ENCODE measurements at regions not wholly inside any gene's neighbourhood (a gene's known extent, or its start where the extent isn't known, plus 50 kb on each side); places are given as distances from the start of the nearest gene placed in this dataset.
"Not testable (repeated sequence)": the region's sequence is repeated elsewhere in the genome, so short reads cannot be mapped to it uniquely, and the experiment has no call there.

DNA sequence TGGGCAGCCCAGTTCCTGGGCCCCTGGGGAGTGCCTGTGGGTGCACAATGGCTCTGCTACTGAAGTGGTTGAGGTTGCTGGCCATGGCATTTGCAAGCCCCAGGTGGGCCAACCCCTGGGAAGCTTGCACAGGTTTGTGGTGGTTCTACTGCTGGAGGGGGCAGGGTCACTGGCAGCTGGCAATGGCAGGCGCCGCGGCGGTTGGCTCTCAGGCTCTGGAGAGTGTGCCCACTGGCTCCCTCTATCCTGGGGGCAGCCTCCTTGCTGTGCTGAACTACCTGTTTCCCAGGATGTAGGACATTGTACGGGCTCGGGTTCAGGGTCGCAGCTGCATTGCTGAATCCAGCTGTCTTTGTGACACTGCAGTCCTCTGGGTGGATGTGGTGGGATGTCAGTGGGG lies 180.2 kb upstream of the HES1 start:
- no peak for DNase-seq (ENCODE audit: low read depth in 3 of 3)

- no peak for DNase-seq (ENCODE audit: low read depth in 3 of 3)
These were observed 176.1 kb upstream of the HES1 start for GRCh38 chr3:193959861-193960260.

- no peak for DNase-seq (ENCODE audit: low read depth in 3 of 3)
These were observed 175.3 kb upstream of the HES1 start for GRCh38 chr3:193960487-193961274.

- DNase-seq (ENCODE audit: low read depth in 3 of 3): no peak
These were observed 172.8 kb upstream of the HES1 start for GRCh38 chr3:193962986-193963685.

DNA sequence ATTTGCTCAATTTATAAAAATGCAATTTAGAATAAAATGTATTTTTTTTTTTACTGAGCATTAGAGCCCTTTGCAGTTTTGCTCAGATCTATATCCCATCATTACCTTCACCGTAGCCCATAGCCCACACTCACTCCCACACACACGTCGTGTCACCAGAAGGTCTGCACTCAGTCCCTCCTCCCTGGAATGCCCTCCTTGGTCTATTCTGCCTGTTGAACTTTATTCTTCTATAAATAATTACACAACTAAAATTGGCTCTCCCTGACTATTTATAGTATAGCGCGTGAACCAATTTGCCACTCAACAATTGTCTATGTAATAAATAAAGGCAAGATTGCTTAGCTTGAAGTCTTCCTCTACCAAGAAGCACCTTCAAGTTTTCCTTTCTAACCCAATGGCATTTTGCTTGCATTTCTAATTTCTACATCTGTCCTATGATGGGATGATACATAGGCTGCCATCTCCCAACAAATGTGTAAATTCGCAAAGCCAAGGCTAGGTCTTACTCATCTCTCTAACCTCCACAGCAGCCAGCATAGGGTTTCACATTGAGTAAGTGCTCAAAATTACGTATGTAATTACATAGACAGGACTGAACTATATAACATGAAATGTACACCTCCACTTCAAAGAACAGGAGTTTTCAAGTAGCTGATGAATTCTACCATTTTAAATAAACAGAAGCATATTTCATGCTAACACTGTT lies 172.0 kb upstream of the HES1 start:
- DNase-seq (ENCODE audit: low read depth in 3 of 3): no peak

GRCh38 chr3:193964517-193964880 lies 171.4 kb upstream of the HES1 start:
- DNase-seq (ENCODE audit: low read depth in 3 of 3): no peak

DNA sequence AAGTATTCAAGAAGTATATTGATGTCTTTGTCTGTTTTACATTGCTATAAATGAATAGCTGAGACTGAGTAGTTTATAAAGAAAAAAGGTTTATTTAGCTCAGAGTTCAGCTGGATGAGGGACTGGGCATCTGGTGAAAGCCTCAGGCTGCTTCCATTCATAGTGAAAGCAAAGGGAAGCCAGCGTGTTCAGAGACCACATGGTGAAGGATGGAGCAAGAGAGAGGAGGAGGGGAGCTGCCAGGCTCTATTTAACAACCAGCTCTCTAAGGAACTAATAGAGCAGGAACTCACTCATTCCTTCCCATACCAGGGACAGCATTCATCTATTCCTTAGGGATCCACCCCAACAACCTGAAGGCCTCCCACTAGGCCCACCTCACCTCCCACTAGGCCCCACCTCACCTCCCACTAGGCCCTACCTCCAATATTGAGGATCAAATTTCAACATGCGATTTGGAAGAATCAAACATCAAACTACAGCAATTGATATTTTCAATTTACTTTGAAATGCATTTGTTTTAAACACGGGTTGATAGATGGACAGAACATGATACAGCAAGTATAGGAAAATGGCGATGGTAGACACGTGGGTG lies 167.5 kb upstream of the HES1 start:
- DNase-seq (ENCODE audit: low read depth in 3 of 3): no peak

DNA sequence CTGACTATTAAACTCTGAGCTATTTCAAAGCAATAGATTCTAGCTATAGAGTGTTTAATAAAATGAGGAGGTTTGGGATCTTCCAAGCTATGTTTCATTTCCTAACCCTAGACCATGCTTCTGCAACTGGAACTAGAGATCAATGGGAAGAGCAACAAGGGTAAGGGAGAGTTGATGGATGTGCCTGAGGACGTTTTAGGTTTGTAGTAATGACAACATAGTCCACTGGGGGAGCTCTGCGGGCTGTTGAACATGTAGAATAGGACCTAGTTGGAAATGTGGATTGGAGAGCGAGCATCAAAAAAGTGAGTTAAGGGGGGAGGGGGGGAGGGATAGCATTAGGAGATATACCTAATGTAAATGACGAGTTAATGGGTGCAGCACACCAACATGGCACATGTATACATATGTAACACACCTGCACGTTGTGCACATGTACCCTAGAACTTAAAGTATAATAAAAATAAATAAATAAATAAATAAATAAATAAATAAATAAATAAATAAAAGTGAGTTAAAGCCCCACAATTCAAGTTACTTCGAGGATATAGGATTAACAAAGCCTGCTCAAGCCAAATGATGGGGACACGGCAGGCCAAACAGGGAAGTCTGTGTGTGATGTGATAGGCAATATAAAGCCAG lies 165.7 kb upstream of the HES1 start:
- DNase-seq (ENCODE audit: low read depth in 3 of 3): not testable (repeated sequence)

DNA sequence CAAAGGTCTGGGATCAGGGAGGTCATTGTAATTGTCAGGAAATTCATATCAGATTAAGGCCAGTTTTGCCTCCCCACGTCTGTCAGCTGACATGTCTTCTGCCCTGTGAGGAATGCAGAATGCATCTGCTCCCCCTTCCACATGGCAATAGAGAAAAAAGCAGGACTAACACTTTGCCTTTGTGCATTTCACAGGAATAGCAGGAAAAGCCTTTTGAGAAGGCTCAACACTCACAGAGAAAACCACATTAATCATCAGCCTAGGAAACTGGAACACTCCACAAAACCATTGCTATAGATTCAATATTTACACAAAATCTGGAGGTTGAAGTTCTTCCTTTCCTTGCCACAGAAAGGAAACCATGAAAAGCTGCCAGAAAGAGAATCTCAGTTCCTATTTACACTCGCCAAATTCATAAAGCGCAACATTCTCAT lies 165.2 kb upstream of the HES1 start:
- no peak for DNase-seq (ENCODE audit: low read depth in 3 of 3)

DNA sequence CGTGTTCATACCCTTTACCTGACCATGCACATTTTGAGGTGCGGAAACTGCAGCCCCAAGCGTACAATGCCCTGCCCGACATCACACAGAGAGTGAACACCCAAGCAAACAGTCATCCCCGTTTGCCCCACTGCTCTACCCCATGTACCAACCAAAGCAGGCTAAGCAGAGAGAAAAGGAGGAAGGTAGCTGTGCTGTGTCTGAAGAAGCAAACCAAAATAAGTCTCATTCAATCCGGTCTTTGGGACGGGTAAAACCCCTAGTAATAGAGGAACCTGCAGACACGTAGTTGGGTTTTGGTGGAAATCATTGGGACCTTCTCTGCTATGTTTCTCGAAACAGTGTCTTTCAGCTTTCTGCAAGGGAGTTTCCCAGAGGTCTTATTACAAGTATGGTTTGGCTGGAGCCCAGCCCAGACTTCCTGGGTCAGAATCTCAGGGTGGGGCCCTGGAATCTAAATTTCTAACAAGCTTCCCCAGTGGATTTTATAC lies 164.6 kb upstream of the HES1 start:
- no peak for DNase-seq (ENCODE audit: low read depth in 3 of 3)

DNA sequence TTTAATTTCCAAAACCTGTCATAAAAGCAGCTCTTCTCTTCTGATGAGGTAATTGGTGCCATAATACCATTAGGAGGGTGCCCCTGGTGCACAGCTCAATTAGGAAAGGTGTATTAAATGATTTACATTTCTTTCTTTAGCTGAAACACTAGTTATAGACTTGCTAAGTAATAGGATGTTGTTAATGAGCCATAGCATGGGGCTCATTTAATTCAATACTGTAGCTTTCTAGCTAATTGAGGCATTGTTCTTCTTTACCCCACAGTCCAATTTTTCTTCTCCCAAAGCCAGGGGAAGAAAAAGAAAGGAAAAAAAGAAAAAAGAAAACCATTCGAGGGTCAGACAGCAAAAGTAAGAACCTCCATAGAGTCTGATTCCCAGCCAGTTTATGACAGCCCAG lies 164.0 kb upstream of the HES1 start:
- no peak for DNase-seq (ENCODE audit: low read depth in 3 of 3)

- no peak for DNase-seq (ENCODE audit: low read depth in 3 of 3)
These were observed 163.1 kb upstream of the HES1 start for GRCh38 chr3:193972832-193973231.

DNA sequence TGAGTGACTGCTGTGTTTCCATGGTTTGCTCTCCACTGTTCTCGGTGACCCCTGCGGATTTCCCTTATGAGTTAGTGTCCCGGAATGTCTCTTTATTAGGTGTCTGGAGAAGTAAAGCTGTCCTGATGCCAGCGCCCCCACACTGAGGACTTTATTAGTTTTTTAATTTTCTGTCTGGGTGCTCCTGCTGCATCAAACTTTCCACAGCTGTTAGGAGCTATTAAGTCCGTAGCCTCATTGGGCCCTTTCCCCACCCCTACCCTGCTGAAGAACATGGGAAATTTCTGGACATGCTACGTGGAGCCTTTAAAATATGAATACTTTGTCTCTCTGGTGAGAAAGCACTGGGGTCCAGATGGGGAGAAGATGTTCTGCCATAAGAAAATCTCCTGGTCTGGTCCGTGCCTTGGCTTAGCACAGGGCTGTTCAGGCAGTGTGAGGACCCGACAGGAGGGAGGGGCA lies 161.7 kb upstream of the HES1 start:
- no peak for DNase-seq (ENCODE audit: low read depth in 3 of 3)

- no peak for DNase-seq (ENCODE audit: low read depth in 3 of 3)
These were observed 161.0 kb upstream of the HES1 start for GRCh38 chr3:193974671-193975535.

GRCh38 chr3:193977622-193978021 lies 158.3 kb upstream of the HES1 start:
- DNase-seq (ENCODE audit: low read depth in 3 of 3): no peak

DNA sequence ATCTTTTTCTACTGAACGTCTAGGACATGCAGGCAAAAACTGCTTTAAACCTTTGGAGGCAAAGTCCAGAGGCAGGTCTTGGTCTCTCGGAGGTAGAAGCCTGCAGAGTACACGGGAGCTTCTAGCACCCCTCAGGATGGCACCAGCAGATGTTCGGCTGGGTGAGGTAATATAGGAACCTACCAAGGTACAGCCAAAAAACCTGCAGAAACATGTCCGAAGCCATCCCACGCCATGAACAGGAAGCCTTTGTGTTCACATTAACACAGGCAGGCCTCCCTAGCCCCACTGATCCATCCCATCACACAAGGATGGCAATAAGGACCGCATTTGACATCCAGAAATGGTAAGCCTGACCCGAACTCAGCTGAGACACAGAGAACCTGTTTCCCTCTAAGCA lies 157.9 kb upstream of the HES1 start:
- no peak for DNase-seq (ENCODE audit: low read depth in 3 of 3)

- no peak for DNase-seq (ENCODE audit: low read depth in 3 of 3)
These were observed 157.5 kb upstream of the HES1 start for GRCh38 chr3:193978486-193978885.

- no peak for DNase-seq (ENCODE audit: low read depth in 3 of 3)
These were observed 155.6 kb upstream of the HES1 start for GRCh38 chr3:193980326-193980725.

- no peak for DNase-seq (ENCODE audit: low read depth in 3 of 3)
These were observed 155.0 kb upstream of the HES1 start for GRCh38 chr3:193980905-193981304.

GRCh38 chr3:193981504-193981903 lies 154.4 kb upstream of the HES1 start:
- no peak for DNase-seq (ENCODE audit: low read depth in 3 of 3)

GRCh38 chr3:193982258-193982659 lies 153.7 kb upstream of the HES1 start:
- no peak for DNase-seq (ENCODE audit: low read depth in 3 of 3)
